Activated CD4-positive, alpha-beta T cell treated with anti-CD3 and anti-CD28 coated beads, Interleukin-2, amount 10 ng/mL, durations not matched to agents 7 days and 5 days (primary cell): ENCODE measurements at regions not wholly inside any gene's neighbourhood (a gene's known extent, or its start where the extent isn't known, plus 50 kb on each side); places are given as distances from the start of the nearest gene placed in this dataset.
A peak's percentile ranks its signal among the peaks of the same experiment; 100 is the strongest.
"Not testable (repeated sequence)": the region's sequence is repeated elsewhere in the genome, so short reads cannot be mapped to it uniquely, and the experiment has no call there.

Experiments used
- CTCF ChIA-PET: fragments of 350-600 bp; sonication (Branson Sonifier 250); formaldehyde crosslinking; loops from one replicate; lab custom pipeline; 2021; ENCODE audit warnings: antibody characterized with exemption; lab: Charles Lee
- POLR2A ChIA-PET: fragments of 350-600 bp; sonication (Branson Sonifier 250); formaldehyde crosslinking; loops from one replicate; lab custom pipeline; 2021; ENCODE audit warnings: antibody characterized with exemption; lab: Charles Lee
- DNase-seq: peaks from one replicate; pipeline ENCODE4 v3.0.0-alpha.2; 2020
- H3K27ac Mint-ChIP-seq: one replicate; pipeline ENCODE4 v1.8.0; 2021; ENCODE audit warnings: mild to moderate bottlenecking, moderate library complexity, mixed read lengths
- H3K27me3 Mint-ChIP-seq: one replicate; pipeline ENCODE4 v1.8.0; 2021; ENCODE audit warnings: mixed read lengths
- H3K36me3 Mint-ChIP-seq: one replicate; pipeline ENCODE4 v1.8.0; 2021; ENCODE audit warnings: low read depth, mixed read lengths
- H3K4me1 Mint-ChIP-seq: one replicate; pipeline ENCODE4 v1.8.0; 2021; ENCODE audit warnings: mixed read lengths
- H3K4me3 Mint-ChIP-seq: one replicate; pipeline ENCODE4 v1.8.0; 2021; ENCODE audit warnings: mild to moderate bottlenecking, moderate library complexity, mixed read lengths
- H3K9me3 Mint-ChIP-seq: one replicate; pipeline ENCODE4 v1.8.0; 2021; ENCODE audit warnings: mixed read lengths

GRCh38 chr14:22285991-22286390 is 303.0 kb downstream of the DAD1 start:
- H3K4me3 Mint-ChIP-seq, result no peak overlapping the region
- H3K27me3 Mint-ChIP-seq, result no peaks in the 10 kb centered on the region
- H3K36me3 Mint-ChIP-seq, result no peaks in the 10 kb centered on the region
- no peak overlapping the region for H3K27ac Mint-ChIP-seq
- DNase-seq, result no peak
- H3K4me1 Mint-ChIP-seq, result peaks cover 4% of the 10 kb centered on the region
- ChIA-PET POLR2A (interaction anchor here (0.6 kb wide), 1 partner anchor 48 kb away, joined by 3 read pairs; no protein-coding TSS in a partner anchor), CTCF (no interaction called here)
- no peaks in the 10 kb centered on the region for H3K9me3 Mint-ChIP-seq

GRCh38 chr14:22282949-22283348 is 306.1 kb downstream of the DAD1 start:
- Mint-ChIP-seq H3K27ac (no peak overlapping the region), H3K36me3 (no peaks in the 10 kb centered on the region), H3K9me3 (no peaks in the 10 kb centered on the region), H3K27me3 (no peaks in the 10 kb centered on the region), H3K4me1 (peaks cover 5% of the 10 kb centered on the region), H3K4me3 (no peak overlapping the region)
- no peak for DNase-seq
- CTCF ChIA-PET, result no interaction called here
- POLR2A ChIA-PET, result no interaction called here

GRCh38 chr14:22282417-22282816 is 306.6 kb downstream of the DAD1 start:
- CTCF ChIA-PET, result no interaction called here
- POLR2A ChIA-PET, result no interaction called here
- H3K9me3 Mint-ChIP-seq, result no peaks in the 10 kb centered on the region
- no peak overlapping the region for H3K4me3 Mint-ChIP-seq
- DNase-seq, result no peak
- peaks cover 5% of the 10 kb centered on the region for H3K4me1 Mint-ChIP-seq
- H3K36me3 Mint-ChIP-seq, result no peaks in the 10 kb centered on the region
- no peaks in the 10 kb centered on the region for H3K27me3 Mint-ChIP-seq
- no peak overlapping the region for H3K27ac Mint-ChIP-seq

- DNase-seq, CTCF ChIA-PET, H3K9me3 Mint-ChIP-seq, POLR2A ChIA-PET, H3K27me3 Mint-ChIP-seq, H3K4me1 Mint-ChIP-seq, H3K36me3 Mint-ChIP-seq: not testable (repeated sequence)
- peak overlapping the region; percentile 65 for H3K4me3 Mint-ChIP-seq
- peak overlapping the region; percentile 19 for H3K27ac Mint-ChIP-seq
These were observed 307.6 kb downstream of the DAD1 start for GRCh38 chr14:22281447-22281874.

GRCh38 chr14:22280497-22281316 is 308.3 kb downstream of the DAD1 start:
- Mint-ChIP-seq H3K27me3 (no peaks in the 10 kb centered on the region), H3K27ac (peak overlapping the region; percentile 19), H3K36me3 (no peaks in the 10 kb centered on the region), H3K9me3 (no peaks in the 10 kb centered on the region), H3K4me1 (peaks cover 5% of the 10 kb centered on the region), H3K4me3 (peak overlapping the region; percentile 65)
- POLR2A ChIA-PET, result no interaction called here
- no peak for DNase-seq
- CTCF ChIA-PET, result no interaction called here

- CTCF ChIA-PET, result no interaction called here
- Mint-ChIP-seq H3K4me1 (peaks cover 5% of the 10 kb centered on the region), H3K4me3 (no peak overlapping the region)
These were observed 311.9 kb downstream of the DAD1 start for GRCh38 chr14:22276913-22277816.

GRCh38 chr14:22271838-22272799 is 316.9 kb downstream of the DAD1 start:
- H3K27ac Mint-ChIP-seq, result peak overlapping the region; percentile 60
- DNase-seq, result no peak
- no peaks in the 10 kb centered on the region for H3K9me3 Mint-ChIP-seq
- H3K36me3 Mint-ChIP-seq, result no peaks in the 10 kb centered on the region
- H3K27me3 Mint-ChIP-seq, result no peaks in the 10 kb centered on the region
- peaks cover 5% of the 10 kb centered on the region for H3K4me1 Mint-ChIP-seq
- H3K4me3 Mint-ChIP-seq, result peak overlapping the region; percentile 48
- POLR2A ChIA-PET, result no interaction called here
- CTCF ChIA-PET, result no interaction called here

More at GRCh38 chr14:22276913-22277816, 311.9 kb downstream of the DAD1 start:
- no peaks in the 10 kb centered on the region for H3K27me3 Mint-ChIP-seq
- no peaks in the 10 kb centered on the region for H3K9me3 Mint-ChIP-seq
- H3K36me3 Mint-ChIP-seq, result no peaks in the 10 kb centered on the region
- H3K27ac Mint-ChIP-seq, result no peak overlapping the region
- POLR2A ChIA-PET, result no interaction called here
- DNase-seq, result no peak

GRCh38 chr14:22268875-22269274 is 320.1 kb downstream of the DAD1 start:
- POLR2A ChIA-PET, result no interaction called here
- Mint-ChIP-seq H3K27me3 (no peaks in the 10 kb centered on the region), H3K27ac (peak overlapping the region; percentile 54), H3K9me3 (no peaks in the 10 kb centered on the region), H3K4me1 (peaks cover 5% of the 10 kb centered on the region), H3K4me3 (no peak overlapping the region), H3K36me3 (no peaks in the 10 kb centered on the region)
- CTCF ChIA-PET, result no interaction called here
- DNase-seq, result no peak

GRCh38 chr14:22266683-22267082 is 322.3 kb downstream of the DAD1 start:
- Mint-ChIP-seq H3K9me3 (no peaks in the 10 kb centered on the region), H3K27ac (peak overlapping the region; percentile 31), H3K4me1 (peaks cover 5% of the 10 kb centered on the region), H3K36me3 (no peaks in the 10 kb centered on the region), H3K4me3 (no peak overlapping the region), H3K27me3 (no peaks in the 10 kb centered on the region)
- ChIA-PET POLR2A (no interaction called here), CTCF (no interaction called here)
- DNase-seq, result no peak

- POLR2A ChIA-PET, result no interaction called here
- no peaks in the 10 kb centered on the region for H3K27me3 Mint-ChIP-seq
These were observed 322.9 kb downstream of the DAD1 start for GRCh38 chr14:22266142-22266442.

GRCh38 chr14:22265319-22266141 is 323.5 kb downstream of the DAD1 start:
- Mint-ChIP-seq H3K27ac (peak overlapping the region; percentile 79), H3K27me3 (no peaks in the 10 kb centered on the region), H3K4me1 (peaks cover 5% of the 10 kb centered on the region), H3K9me3 (no peaks in the 10 kb centered on the region), H3K4me3 (peak overlapping the region; percentile 7), H3K36me3 (no peaks in the 10 kb centered on the region)
- ChIA-PET POLR2A (no interaction called here), CTCF (no interaction called here)
- DNase-seq, result no peak

More at GRCh38 chr14:22266142-22266442, 322.9 kb downstream of the DAD1 start:
- Mint-ChIP-seq H3K4me1 (peaks cover 5% of the 10 kb centered on the region), H3K9me3 (no peaks in the 10 kb centered on the region), H3K4me3 (peak overlapping the region; percentile 7), H3K36me3 (no peaks in the 10 kb centered on the region), H3K27ac (no peak overlapping the region)
- CTCF ChIA-PET, result no interaction called here
- DNase-seq, result no peak

- Mint-ChIP-seq H3K27me3 (no peaks in the 10 kb centered on the region), H3K9me3 (no peaks in the 10 kb centered on the region), H3K27ac (no peak overlapping the region), H3K4me3 (no peak overlapping the region), H3K36me3 (no peaks in the 10 kb centered on the region), H3K4me1 (peaks cover 5% of the 10 kb centered on the region)
- no peak for DNase-seq
- POLR2A ChIA-PET, result no interaction called here
- CTCF ChIA-PET, result no interaction called here
These were observed 324.3 kb downstream of the DAD1 start for GRCh38 chr14:22264759-22265158.
